HepG2 (cell line): ENCODE measurements at regions not wholly inside any gene's neighbourhood (a gene's known extent, or its start where the extent isn't known, plus 50 kb on each side); places are given as distances from the start of the nearest gene placed in this dataset.

Experiments
- ARID5B ChIP-seq: IDR thresholded peaks from 2 replicates; pipeline ENCODE4 v1.4.0; 2020; ENCODE audit warnings: mild to moderate bottlenecking, missing genetic modification reagents
- CREM ChIP-seq, 2 experiments: sonication (generic) in 1 of 2; formaldehyde crosslinking in 1 of 2; IDR thresholded peaks; 2 replicates each; pipeline versions ENCODE4 v1.4.0 to v1.6.1; 2016 to 2020; ENCODE audit warnings: antibody characterized with exemption in 1 of 2, mild to moderate bottlenecking in 1 of 2, missing genetic modification reagents in 1 of 2
- REL ChIP-seq: sonication (generic); formaldehyde crosslinking; conservative IDR thresholded peaks from 2 replicates; pipeline ENCODE4 v1.8.0; 2022; ENCODE audit warnings: mild to moderate bottlenecking, missing genetic modification reagents, moderate library complexity
- SRF ChIP-seq: IDR thresholded peaks from 2 replicates; pipeline ENCODE4 v1.6.1; 2011; ENCODE audit warnings: mild to moderate bottlenecking, low read depth, low read length, moderate library complexity
- TCF7L2 ChIP-seq: IDR thresholded peaks from 2 replicates; pipeline ENCODE4 v1.6.1; 2011; ENCODE audit warnings: mild to moderate bottlenecking, low read depth, low read length, moderate library complexity
- TEAD2 ChIP-seq: sonication (generic); formaldehyde crosslinking; IDR thresholded peaks from 2 replicates; pipeline ENCODE4 v1.9.0; 2021; ENCODE audit warnings: missing genetic modification reagents
- U2AF1 ChIP-seq: fragments of 200-400 bp; formaldehyde crosslinking; optimal IDR thresholded peaks from 2 replicates; pipeline ENCODE3; 2017; ENCODE audit warnings: mild to moderate bottlenecking, low read depth, low read length
- XRCC5 ChIP-seq: fragments of 200-400 bp; formaldehyde crosslinking; optimal IDR thresholded peaks from 2 replicates; pipeline ENCODE3; 2017; ENCODE audit warnings: mild to moderate bottlenecking, low read length
- ZBTB1 ChIP-seq: sonication (generic); formaldehyde crosslinking; IDR thresholded peaks from 2 replicates; pipeline ENCODE4 v1.4.0; 2020; ENCODE audit warnings: missing genetic modification reagents, borderline replicate concordance
- ZGPAT ChIP-seq: IDR thresholded peaks from 2 replicates; pipeline ENCODE4 v1.6.1; 2016; ENCODE audit warnings: mild to moderate bottlenecking
- ZNF24 ChIP-seq: fragments of 450-650 bp; IDR thresholded peaks from 2 replicates; pipeline ENCODE4 v1.6.1; 2017; ENCODE audit warnings: antibody characterized with exemption, mild to moderate bottlenecking
- ZNF83 ChIP-seq: sonication (generic); formaldehyde crosslinking; IDR thresholded peaks from 2 replicates; pipeline ENCODE4 v1.4.0; 2020; ENCODE audit warnings: missing genetic modification reagents, mild to moderate bottlenecking, borderline replicate concordance
- ZSCAN9 ChIP-seq: IDR thresholded peaks from 2 replicates; pipeline ENCODE4 v1.6.1; 2016; ENCODE audit warnings: borderline replicate concordance
- TF ChIP-seq, protein P1 (sequence below), 2 experiments: fragments of 450-650 bp in 1 of 2; sonication (generic) in 1 of 2; formaldehyde crosslinking in 1 of 2; IDR thresholded peaks; 2 replicates each; pipeline versions ENCODE4 v1.6.1 to v1.8.0; 2016 to 2022; ENCODE audit warnings: antibody characterized with exemption in 1 of 2, mild to moderate bottlenecking in 1 of 2, missing genetic modification reagents in 1 of 2
- TF ChIP-seq, protein P2 (sequence below): sonication (generic); formaldehyde crosslinking; IDR thresholded peaks from 2 replicates; pipeline ENCODE4 v1.5.1; 2020; ENCODE audit warnings: missing genetic modification reagents, mild to moderate bottlenecking, borderline replicate concordance

DNA sequence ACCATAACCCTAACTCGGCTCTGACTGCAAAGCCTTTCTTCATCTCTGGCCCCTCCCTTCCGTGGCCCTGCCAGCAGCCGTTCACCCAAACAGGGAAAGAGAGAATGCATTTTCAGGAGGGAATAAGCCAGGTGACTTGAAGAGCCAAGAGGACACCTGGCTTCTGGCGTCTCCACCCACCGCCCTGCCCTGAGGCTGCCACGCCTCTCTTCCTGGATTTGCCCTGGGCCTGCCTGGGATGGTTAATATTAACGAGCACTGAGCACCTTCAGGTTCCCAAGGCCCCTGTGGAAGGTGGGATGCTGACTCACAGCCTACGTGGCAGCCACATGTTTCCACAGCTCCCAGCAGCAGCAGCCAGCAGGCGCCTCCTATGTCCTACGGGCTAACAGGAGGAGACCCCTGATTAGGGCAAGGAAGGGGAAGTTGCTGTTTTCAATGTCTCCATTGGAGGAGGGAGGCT lies 138.0 kb upstream of the RREB1 start (continued):
- TF ChIP-seq, protein P1, sequence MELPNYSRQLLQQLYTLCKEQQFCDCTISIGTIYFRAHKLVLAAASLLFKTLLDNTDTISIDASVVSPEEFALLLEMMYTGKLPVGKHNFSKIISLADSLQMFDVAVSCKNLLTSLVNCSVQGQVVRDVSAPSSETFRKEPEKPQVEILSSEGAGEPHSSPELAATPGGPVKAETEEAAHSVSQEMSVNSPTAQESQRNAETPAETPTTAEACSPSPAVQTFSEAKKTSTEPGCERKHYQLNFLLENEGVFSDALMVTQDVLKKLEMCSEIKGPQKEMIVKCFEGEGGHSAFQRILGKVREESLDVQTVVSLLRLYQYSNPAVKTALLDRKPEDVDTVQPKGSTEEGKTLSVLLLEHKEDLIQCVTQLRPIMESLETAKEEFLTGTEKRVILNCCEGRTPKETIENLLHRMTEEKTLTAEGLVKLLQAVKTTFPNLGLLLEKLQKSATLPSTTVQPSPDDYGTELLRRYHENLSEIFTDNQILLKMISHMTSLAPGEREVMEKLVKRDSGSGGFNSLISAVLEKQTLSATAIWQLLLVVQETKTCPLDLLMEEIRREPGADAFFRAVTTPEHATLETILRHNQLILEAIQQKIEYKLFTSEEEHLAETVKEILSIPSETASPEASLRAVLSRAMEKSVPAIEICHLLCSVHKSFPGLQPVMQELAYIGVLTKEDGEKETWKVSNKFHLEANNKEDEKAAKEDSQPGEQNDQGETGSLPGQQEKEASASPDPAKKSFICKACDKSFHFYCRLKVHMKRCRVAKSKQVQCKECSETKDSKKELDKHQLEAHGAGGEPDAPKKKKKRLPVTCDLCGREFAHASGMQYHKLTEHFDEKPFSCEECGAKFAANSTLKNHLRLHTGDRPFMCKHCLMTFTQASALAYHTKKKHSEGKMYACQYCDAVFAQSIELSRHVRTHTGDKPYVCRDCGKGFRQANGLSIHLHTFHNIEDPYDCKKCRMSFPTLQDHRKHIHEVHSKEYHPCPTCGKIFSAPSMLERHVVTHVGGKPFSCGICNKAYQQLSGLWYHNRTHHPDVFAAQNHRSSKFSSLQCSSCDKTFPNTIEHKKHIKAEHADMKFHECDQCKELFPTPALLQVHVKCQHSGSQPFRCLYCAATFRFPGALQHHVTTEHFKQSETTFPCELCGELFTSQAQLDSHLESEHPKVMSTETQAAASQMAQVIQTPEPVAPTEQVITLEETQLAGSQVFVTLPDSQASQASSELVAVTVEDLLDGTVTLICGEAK (IDR thresholded peaks at IDR 0.05) = no peak
- TF ChIP-seq, protein P1 (CRISPR knock-in tag; IDR thresholded peaks at IDR 0.05) = no peak
- TF ChIP-seq ARID5B (CRISPR knock-in tag) (peak; percentile 51), TCF7L2 (no peak), SRF (no peak), ZSCAN9 (CRISPR knock-in tag) (no peak), ZNF83 (CRISPR knock-in tag) (no peak), XRCC5 (no peak), ZNF24 (no peak), U2AF1 (no peak), REL (no peak), ZGPAT (CRISPR knock-in tag) (no peak), ZBTB1 (CRISPR knock-in tag) (no peak), CREM (IDR thresholded peaks at IDR 0.05) (no peak), CREM (CRISPR knock-in tag; IDR thresholded peaks at IDR 0.05) (no peak), TEAD2 (CRISPR knock-in tag) (no peak)
- TF ChIP-seq, protein P2, sequence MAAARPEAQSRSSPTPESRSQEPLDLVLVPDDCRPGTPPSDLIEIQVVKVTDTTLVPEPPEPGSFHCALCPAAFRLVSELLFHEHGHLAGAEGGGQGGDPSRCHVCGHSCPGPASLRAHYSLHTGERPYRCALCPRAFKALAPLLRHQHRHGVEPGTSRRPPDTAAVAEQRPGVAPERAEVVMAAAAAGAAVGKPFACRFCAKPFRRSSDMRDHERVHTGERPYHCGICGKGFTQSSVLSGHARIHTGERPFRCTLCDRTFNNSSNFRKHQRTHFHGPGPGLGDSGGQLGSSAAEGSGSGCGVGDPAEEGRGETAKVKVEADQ (CRISPR knock-in tag) = no peak
